HepG2 (cell line): ENCODE measurements at regions not wholly inside any gene's neighbourhood (a gene's known extent, or its start where the extent isn't known, plus 50 kb on each side); places are given as distances from the start of the nearest gene placed in this dataset.
A peak's percentile ranks its signal among the peaks of the same experiment; 100 is the strongest.

Experiments used
- ATAC-seq: fragments of 200-7000 bp; cut with Tn5 transposase; 3 replicates; pipeline ENCODE4 v1.9.1; 2020; ENCODE audit warnings: mild to moderate bottlenecking, moderate library complexity
- BruUV-seq: library from RNA; stranded (reverse); fragments of 400-500 nt; replicated peaks from 2 replicates; lab custom pipeline; 2021; lab: Mats Ljungman, UMichigan
- CTCF ChIA-PET: fragments of 300-600 bp; formaldehyde crosslinking; extraction: SDS; loops from one replicate; lab custom pipeline; 2021; ENCODE audit warnings: low total read pairs, inconsistent platforms, low intra/inter-chr PET ratio; lab: Yijun Ruan, JAX
- POLR2A ChIA-PET: fragments of 350-600 bp; sonication (Branson Sonifier 250); formaldehyde crosslinking; loops from one replicate; lab custom pipeline; 2020; ENCODE audit warnings: antibody characterized with exemption, inconsistent platforms; lab: Yijun Ruan, JAX
- DNase-seq: peaks from one replicate; pipeline ENCODE4 v3.0.0-alpha.2; 2015; ENCODE audit warnings: low spot score
- FAIRE-seq: peaks from 3 replicates; lab custom pipeline; 2011; peaks lifted over from hg19 to GRCh38; lab: Jason Lieb, UNC
- H2AFZ ChIP-seq: one replicate; pipeline ENCODE4 v1.6.1; 2011; ENCODE audit warnings: low read length, inconsistent platforms
- H3K27ac ChIP-seq: fragments of 300-600 bp; 3 replicates; pipeline ENCODE4 v1.8.0; 2011; ENCODE audit warnings: mixed run types, mild to moderate bottlenecking, mixed read lengths, low read length, inconsistent platforms; ENCODE audit not compliant: insufficient read depth; ENCODE audit errors: extremely low read length
- H3K27me3 ChIP-seq, 2 experiments: fragments of 200-600 bp in 1 of 2; 2 replicates in 1 of 2; 3 replicates in 1 of 2; pipeline versions ENCODE4 v1.6.0 to v1.8.0; 2011; ENCODE audit warnings: low read length in 2 of 2, mild to moderate bottlenecking in 2 of 2, moderate library complexity in 2 of 2, inconsistent platforms in 1 of 2; ENCODE audit not compliant: insufficient read depth in 2 of 2, control insufficient read depth in 1 of 2
- H3K36me3 ChIP-seq, 2 experiments: fragments of 200-600 bp in 1 of 2; replicated peaks in 1 of 2; 2 replicates in 1 of 2; 3 replicates in 1 of 2; pipeline versions ENCODE4 v1.5.1 to v1.8.0; 2011; ENCODE audit warnings: low read length in 2 of 2, inconsistent platforms in 1 of 2; ENCODE audit not compliant: insufficient read depth in 2 of 2, control insufficient read depth in 1 of 2
- H3K4me1 ChIP-seq: 2 replicates; pipeline ENCODE4 v1.5.1; 2012; ENCODE audit warnings: low read length, inconsistent platforms; ENCODE audit not compliant: insufficient read depth
- H3K4me2 ChIP-seq: 2 replicates; pipeline ENCODE4 v1.6.0; 2011; ENCODE audit warnings: low read depth, low read length, inconsistent platforms
- H3K4me3 ChIP-seq, 3 experiments: fragments of 200-600 bp in 1 of 3; sonication (generic), shearing (Covaris generic) in 1 of 3; replicated peaks in 1 of 3; 2 replicates each; pipeline ENCODE4 v1.5.1; 2011 to 2016; ENCODE audit warnings: low read length in 3 of 3, inconsistent platforms in 2 of 3, low read depth in 2 of 3, mild to moderate bottlenecking in 2 of 3, control low read depth in 1 of 3, mixed read lengths in 1 of 3; ENCODE audit not compliant: insufficient read depth in 1 of 3
- H3K79me2 ChIP-seq: one replicate; pipeline ENCODE4 v1.6.1; 2011; ENCODE audit warnings: low read length, inconsistent platforms; ENCODE audit not compliant: insufficient read depth
- H3K9ac ChIP-seq: 2 replicates; pipeline ENCODE4 v1.6.0; 2011; ENCODE audit warnings: mild to moderate bottlenecking, low read depth, low read length, inconsistent platforms; ENCODE audit not compliant: insufficient read depth
- H3K9me3 ChIP-seq: 2 replicates; pipeline ENCODE4 v1.5.1; 2012; ENCODE audit warnings: mild to moderate bottlenecking, low read length
- H4K20me1 ChIP-seq: 2 replicates; pipeline ENCODE4 v1.6.0; 2011; ENCODE audit warnings: inconsistent platforms, mild to moderate bottlenecking, low read length, moderate library complexity; ENCODE audit not compliant: insufficient read depth
- CEBPB ChIP-seq: IDR thresholded peaks from 2 replicates; pipeline ENCODE4 v1.6.1; 2011; ENCODE audit warnings: low read depth, low read length, improper control_type of control experiment, borderline replicate concordance
- FOSL2 ChIP-seq: sonication (generic); formaldehyde crosslinking; IDR thresholded peaks from 2 replicates; pipeline ENCODE4 v1.4.0; 2020; ENCODE audit warnings: missing genetic modification reagents
- HNF4A ChIP-seq: sonication (generic); formaldehyde crosslinking; IDR thresholded peaks from 2 replicates; pipeline ENCODE4 v1.4.0; 2020; ENCODE audit warnings: missing genetic modification reagents
- HNF4G ChIP-seq, 2 experiments: sonication (generic) in 1 of 2; formaldehyde crosslinking in 1 of 2; IDR thresholded peaks; 2 replicates each; pipeline versions ENCODE4 v1.4.0 to v1.6.1; 2011 to 2020; ENCODE audit warnings: borderline replicate concordance in 2 of 2, low read depth in 2 of 2, mild to moderate bottlenecking in 2 of 2, low read length in 1 of 2, missing genetic modification reagents in 1 of 2, moderate library complexity in 1 of 2
- NCOA5 ChIP-seq: sonication (generic); formaldehyde crosslinking; IDR thresholded peaks from 2 replicates; pipeline ENCODE4 v1.4.0; 2020; ENCODE audit warnings: missing genetic modification reagents
- NCOR1 ChIP-seq: fragments of 200-600 bp; sonication (generic); IDR thresholded peaks from 2 replicates; pipeline ENCODE4 v1.7.0; 2017; ENCODE audit warnings: antibody characterized with exemption, low read length, borderline replicate concordance
- NR2C2 ChIP-seq: sonication (generic); formaldehyde crosslinking; IDR thresholded peaks from 2 replicates; pipeline ENCODE4 v1.4.0; 2020; ENCODE audit warnings: missing genetic modification reagents, mild to moderate bottlenecking, moderate library complexity, borderline replicate concordance
- NR2F1 ChIP-seq, 2 experiments: fragments of 450-650 bp in 1 of 2; formaldehyde crosslinking in 1 of 2; IDR thresholded peaks; 2 replicates each; pipeline versions ENCODE4 v1.5.0 to v1.6.1; 2016 to 2020; ENCODE audit warnings: mild to moderate bottlenecking in 1 of 2, missing compliant biosample characterization in 1 of 2, missing genetic modification reagents in 1 of 2, moderate library complexity in 1 of 2
- NR2F2 ChIP-seq: IDR thresholded peaks from 2 replicates; pipeline ENCODE4 v1.6.1; 2012; ENCODE audit warnings: low read depth, inconsistent platforms, borderline replicate concordance
- NR2F6 ChIP-seq, 2 experiments: IDR thresholded peaks; 2 replicates each; pipeline ENCODE4 v1.6.1; 2016; ENCODE audit warnings: antibody characterized with exemption in 1 of 2, mild to moderate bottlenecking in 1 of 2
- PHF5A ChIP-seq: IDR thresholded peaks from one replicate; pipeline ENCODE4 v1.6.1; 2018; ENCODE audit warnings: low read depth, missing genetic modification reagents; ENCODE audit not compliant: unreplicated experiment
- RARA ChIP-seq: IDR thresholded peaks from 2 replicates; pipeline ENCODE4 v1.6.1; 2016; ENCODE audit warnings: missing genetic modification reagents, missing compliant biosample characterization
- RFX5 ChIP-seq: IDR thresholded peaks from 2 replicates; pipeline ENCODE4 v1.6.1; 2011; ENCODE audit warnings: low read depth, low read length, improper control_type of control experiment
- SALL1 ChIP-seq: sonication (generic); formaldehyde crosslinking; IDR thresholded peaks from 2 replicates; pipeline ENCODE4 v1.8.0; 2022; ENCODE audit warnings: mild to moderate bottlenecking, missing genetic modification reagents
- SKI ChIP-seq: fragments of 450-650 bp; IDR thresholded peaks from one replicate; pipeline ENCODE4 v1.6.1; 2018; ENCODE audit warnings: mild to moderate bottlenecking; ENCODE audit not compliant: partially characterized antibody
- SOX13 ChIP-seq, 3 experiments: fragments of 450-650 bp in 1 of 3; sonication (generic) in 1 of 3; formaldehyde crosslinking in 1 of 3; IDR thresholded peaks in 2 of 3; conservative IDR thresholded peaks in 1 of 3; 2 replicates each; pipeline versions ENCODE4 v1.5.0 to v1.6.1; 2016 to 2020; ENCODE audit warnings: antibody characterized with exemption in 1 of 3, mild to moderate bottlenecking in 1 of 3, missing compliant biosample characterization in 1 of 3, missing genetic modification reagents in 1 of 3, moderate library complexity in 1 of 3
- SOX6 ChIP-seq, 2 experiments: fragments of 450-650 bp in 1 of 2; sonication (generic) in 1 of 2; formaldehyde crosslinking in 1 of 2; IDR thresholded peaks; 2 replicates each; pipeline versions ENCODE4 v1.4.0 to v1.6.1; 2017 to 2020; ENCODE audit warnings: antibody characterized with exemption in 1 of 2, mild to moderate bottlenecking in 1 of 2, missing genetic modification reagents in 1 of 2
- ZNF343 ChIP-seq: sonication (generic); formaldehyde crosslinking; IDR thresholded peaks from 2 replicates; pipeline ENCODE4 v1.4.0; 2020; ENCODE audit warnings: mild to moderate bottlenecking, missing genetic modification reagents
- ZNF644 ChIP-seq: IDR thresholded peaks from 2 replicates; pipeline ENCODE4 v1.6.1; 2016; ENCODE audit warnings: low read depth
- WGBS: methylation state at CpG from one replicate; pipeline ENCODE4 v1.1.6; 2017; ENCODE audit warnings: low lambda C conversion rate; 5-methylcytosine and 5-hydroxymethylcytosine counted together
- in situ Hi-C: cut with HindIII; loops from 2 replicates; pipeline ENCODE4 v1.10.0; 2017; ENCODE audit warnings: low pct_unique_long_range_greater_than_20kb; ENCODE audit not compliant: extremely low pct_ligation_motif_present
- intact Hi-C: fragments of 100-400 bp; cut with micrococcal nuclease; formaldehyde crosslinking; loops from one replicate; pipeline ENCODE4 v1.10.0; 2022; ENCODE audit not compliant: unreplicated experiment
- TF ChIP-seq, protein P1 (sequence below): IDR thresholded peaks from 2 replicates; pipeline ENCODE4 v1.4.0; 2020; ENCODE audit warnings: mild to moderate bottlenecking, missing genetic modification reagents

DNA sequence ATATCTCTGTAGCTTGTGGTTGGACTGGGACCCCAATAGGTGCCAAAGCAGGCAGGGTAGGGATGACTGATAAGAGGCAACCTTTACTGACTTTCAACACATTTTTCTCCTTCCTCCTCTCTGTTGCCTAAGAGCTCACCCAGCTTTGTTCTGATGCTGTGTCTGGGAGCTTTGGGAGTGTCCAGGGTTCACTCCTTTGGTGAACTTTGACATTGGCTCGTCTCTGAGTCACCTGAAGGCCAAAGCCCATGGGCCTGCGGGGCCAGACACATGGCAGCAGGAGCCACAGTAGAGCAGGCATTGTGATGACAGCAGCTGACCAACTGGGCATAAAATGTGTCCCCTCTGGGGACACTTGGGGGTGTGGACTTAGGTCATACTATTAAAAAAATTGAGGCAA is 99.5 kb upstream of the ZNF644 start:
- DNase-seq = peak; percentile 43
- Histone ChIP-seq H3K4me2 (no peak overlapping the region), H3K9me3 (no peaks in the 10 kb centered on the region), H3K9ac (no peak overlapping the region), H3K27ac (no peak overlapping the region), H4K20me1 (no peaks in the 10 kb centered on the region), H2AFZ (no peak overlapping the region), H3K4me1 (peaks cover 20% of the 10 kb centered on the region), H3K36me3 (no peaks in the 10 kb centered on the region), H3K79me2 (no peaks in the 10 kb centered on the region), H3K4me3 (no peak overlapping the region), H3K27me3 (no peaks in the 10 kb centered on the region)
- intact Hi-C loops (no loop called here), in situ Hi-C loops (no loop called here)
- CTCF ChIA-PET = no interaction called here
- FAIRE-seq = no peak
- POLR2A ChIA-PET = interaction anchor here (1.2 kb wide), 1 partner anchor 95 kb away, joined by 3 read pairs; no protein-coding TSS in a partner anchor
- no peak for TF ChIP-seq NCOA5 (CRISPR knock-in tag)
- TF ChIP-seq NR2F2 = 0 out of 2 replicates have a peak, but pooled peaks have one; percentile 18
- TF ChIP-seq PHF5A (CRISPR knock-in tag) = no peak
- TF ChIP-seq ZNF644 (CRISPR knock-in tag) = 0 out of 2 replicates have a peak, but pooled peaks have one; percentile 51
- peak; percentile 40; the same call in 1 of the 2 replicates for TF ChIP-seq HNF4G (IDR thresholded peaks at IDR 0.05; ENCODE audit: borderline replicate concordance, low read depth, low read length)
- TF ChIP-seq HNF4G (CRISPR knock-in tag; IDR thresholded peaks at IDR 0.05; ENCODE audit: borderline replicate concordance, low read depth) = no peak
- peak; percentile 70 for TF ChIP-seq FOSL2 (CRISPR knock-in tag)
- TF ChIP-seq SOX6 (IDR thresholded peaks at IDR 0.05) = no peak
- TF ChIP-seq SOX6 (CRISPR knock-in tag; IDR thresholded peaks at IDR 0.05) = 0 out of 2 replicates have a peak, but pooled peaks have one; percentile 15
- peak; percentile 62 for TF ChIP-seq HNF4A (CRISPR knock-in tag)
- no peak for TF ChIP-seq ZNF343
- TF ChIP-seq NR2C2 (CRISPR knock-in tag) = peak; percentile 69; the same call in 1 of the 2 replicates
- peak; percentile 52 to 64; a peak in 3 of 4 replicates for TF ChIP-seq NR2F1 (CRISPR knock-in tag; IDR thresholded peaks at IDR 0.05)
- no peak for TF ChIP-seq RFX5
- peak; percentile 33 for TF ChIP-seq SKI
- TF ChIP-seq, protein P1, sequence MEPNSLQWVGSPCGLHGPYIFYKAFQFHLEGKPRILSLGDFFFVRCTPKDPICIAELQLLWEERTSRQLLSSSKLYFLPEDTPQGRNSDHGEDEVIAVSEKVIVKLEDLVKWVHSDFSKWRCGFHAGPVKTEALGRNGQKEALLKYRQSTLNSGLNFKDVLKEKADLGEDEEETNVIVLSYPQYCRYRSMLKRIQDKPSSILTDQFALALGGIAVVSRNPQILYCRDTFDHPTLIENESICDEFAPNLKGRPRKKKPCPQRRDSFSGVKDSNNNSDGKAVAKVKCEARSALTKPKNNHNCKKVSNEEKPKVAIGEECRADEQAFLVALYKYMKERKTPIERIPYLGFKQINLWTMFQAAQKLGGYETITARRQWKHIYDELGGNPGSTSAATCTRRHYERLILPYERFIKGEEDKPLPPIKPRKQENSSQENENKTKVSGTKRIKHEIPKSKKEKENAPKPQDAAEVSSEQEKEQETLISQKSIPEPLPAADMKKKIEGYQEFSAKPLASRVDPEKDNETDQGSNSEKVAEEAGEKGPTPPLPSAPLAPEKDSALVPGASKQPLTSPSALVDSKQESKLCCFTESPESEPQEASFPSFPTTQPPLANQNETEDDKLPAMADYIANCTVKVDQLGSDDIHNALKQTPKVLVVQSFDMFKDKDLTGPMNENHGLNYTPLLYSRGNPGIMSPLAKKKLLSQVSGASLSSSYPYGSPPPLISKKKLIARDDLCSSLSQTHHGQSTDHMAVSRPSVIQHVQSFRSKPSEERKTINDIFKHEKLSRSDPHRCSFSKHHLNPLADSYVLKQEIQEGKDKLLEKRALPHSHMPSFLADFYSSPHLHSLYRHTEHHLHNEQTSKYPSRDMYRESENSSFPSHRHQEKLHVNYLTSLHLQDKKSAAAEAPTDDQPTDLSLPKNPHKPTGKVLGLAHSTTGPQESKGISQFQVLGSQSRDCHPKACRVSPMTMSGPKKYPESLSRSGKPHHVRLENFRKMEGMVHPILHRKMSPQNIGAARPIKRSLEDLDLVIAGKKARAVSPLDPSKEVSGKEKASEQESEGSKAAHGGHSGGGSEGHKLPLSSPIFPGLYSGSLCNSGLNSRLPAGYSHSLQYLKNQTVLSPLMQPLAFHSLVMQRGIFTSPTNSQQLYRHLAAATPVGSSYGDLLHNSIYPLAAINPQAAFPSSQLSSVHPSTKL (CRISPR knock-in tag) = 0 out of 2 replicates have a peak, but pooled peaks have one; percentile 31
- peak; percentile 57; the same call in 1 of the 2 replicates for TF ChIP-seq CEBPB
- peak; percentile 37 for TF ChIP-seq NR2F6 (IDR thresholded peaks at IDR 0.05)
- 0 out of 2 replicates have a peak, but pooled peaks have one; percentile 16 for TF ChIP-seq NR2F6 (CRISPR knock-in tag; IDR thresholded peaks at IDR 0.05)
- TF ChIP-seq SOX13 (IDR thresholded peaks at IDR 0.05) = no peak
- TF ChIP-seq SOX13 (CRISPR knock-in tag; conservative IDR thresholded peaks at IDR 0.05 in 1 of 2, IDR thresholded peaks at IDR 0.05 in 1 of 2) = peak in 1 of 2 experiments; percentile 4; a peak in 1 of 4 replicates
- TF ChIP-seq RARA = peak; percentile 51; the same call in 1 of the 2 replicates
- TF ChIP-seq SALL1 (CRISPR knock-in tag) = peak; percentile 39; the same call in 1 of the 2 replicates
- TF ChIP-seq NCOR1 = peak; percentile 21; the same call in 1 of the 2 replicates
- BruUV-seq = no TSS peak
- peak; percentile 93 for ATAC-seq
- WGBS = 0% methylated on average over 1 of the region's 2 CpGs
